Stimulated activated CD8-positive, alpha-beta memory T cell treated with anti-CD3 and anti-CD28 coated beads, Interleukin-15, amount 100 ng/mL, for 1 hour (primary cell): ENCODE measurements at regions not wholly inside any gene's neighbourhood (a gene's known extent, or its start where the extent isn't known, plus 50 kb on each side); places are given as distances from the start of the nearest gene placed in this dataset.
"Not testable (repeated sequence)": the region's sequence is repeated elsewhere in the genome, so short reads cannot be mapped to it uniquely, and the experiment has no call there.

Experiments
- DNase-seq: peaks from one replicate; pipeline ENCODE4 v3.0.0-alpha.2; 2020; ENCODE audit warnings: low read depth

GRCh38 chr5:102617191-102618187, 118.7 kb upstream of the SLCO6A1 start:
- no peak for DNase-seq

DNA sequence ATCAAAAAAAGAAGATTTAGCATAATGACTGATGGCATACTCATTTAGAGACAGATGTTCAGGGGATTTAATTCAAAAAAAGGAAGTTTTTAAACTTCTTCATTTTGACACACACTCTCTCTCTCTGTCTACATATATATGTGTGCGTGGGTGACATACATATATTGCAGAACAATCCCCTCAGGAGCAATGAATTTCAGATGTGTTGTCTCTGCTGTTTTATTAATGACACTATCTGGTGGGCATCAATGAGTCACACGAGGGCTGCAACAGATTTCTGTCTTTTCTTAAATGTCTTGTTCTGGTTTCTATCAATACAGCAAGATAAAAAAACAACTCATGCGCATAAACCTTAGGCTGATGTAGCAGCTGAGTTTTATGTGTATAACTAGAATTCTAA, 123.5 kb upstream of the SLCO6A1 start:
- DNase-seq: no peak

DNA sequence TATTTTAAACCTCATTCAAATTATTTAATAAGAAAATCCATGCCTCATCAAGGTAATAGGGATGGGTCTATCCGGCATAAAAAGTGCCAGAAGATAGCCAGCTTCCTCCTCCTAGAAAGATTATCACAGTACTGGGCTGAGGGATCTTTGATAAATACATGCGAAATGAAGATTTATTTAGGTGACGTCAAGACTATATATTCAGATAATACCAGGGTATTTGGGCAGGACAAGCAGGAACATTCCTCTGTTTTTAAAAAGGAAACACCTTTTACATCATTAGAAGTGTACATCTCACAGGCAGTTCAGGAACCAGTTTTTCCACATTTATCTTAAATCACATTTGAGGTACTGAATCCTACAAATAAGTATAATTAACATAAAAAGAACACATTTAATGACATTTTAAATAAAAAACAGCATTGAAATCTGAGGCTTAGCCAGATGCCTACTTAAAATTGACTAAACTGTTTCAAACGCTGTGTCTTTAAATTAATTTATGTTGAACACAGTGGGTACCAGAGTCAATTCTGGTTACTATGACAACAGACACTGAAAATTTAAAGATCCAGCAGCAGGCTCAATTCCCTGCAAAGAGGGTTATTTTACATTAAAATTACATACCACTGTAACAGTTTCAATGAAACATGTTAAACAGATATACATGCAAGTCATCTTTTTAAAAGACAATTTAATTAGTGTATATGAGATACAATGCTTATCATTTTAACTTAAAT, 124.7 kb upstream of the SLCO6A1 start:
- no peak for DNase-seq

DNA sequence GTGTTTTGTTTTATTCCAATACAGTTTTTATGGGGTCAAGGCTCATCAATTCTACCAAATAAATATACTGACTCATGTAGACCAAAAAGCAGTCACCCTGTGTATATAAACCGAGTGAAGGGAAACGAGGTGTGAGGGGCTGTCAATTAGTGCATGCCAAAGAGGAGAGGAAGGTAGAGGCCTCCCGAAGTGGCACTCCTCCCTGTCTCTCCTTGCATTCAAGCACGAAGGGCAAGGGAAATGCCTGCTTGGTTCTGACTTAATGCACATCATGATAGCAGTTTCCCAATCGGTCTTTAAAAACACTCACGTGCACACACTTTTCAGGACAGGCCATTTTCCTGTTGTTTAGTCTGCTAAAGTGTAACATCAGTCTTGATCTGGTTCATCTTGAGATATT, 125.6 kb upstream of the SLCO6A1 start:
- DNase-seq: no peak

- DNase-seq: no peak
These were observed 126.7 kb upstream of the SLCO6A1 start for GRCh38 chr5:102625468-102625867.

DNA sequence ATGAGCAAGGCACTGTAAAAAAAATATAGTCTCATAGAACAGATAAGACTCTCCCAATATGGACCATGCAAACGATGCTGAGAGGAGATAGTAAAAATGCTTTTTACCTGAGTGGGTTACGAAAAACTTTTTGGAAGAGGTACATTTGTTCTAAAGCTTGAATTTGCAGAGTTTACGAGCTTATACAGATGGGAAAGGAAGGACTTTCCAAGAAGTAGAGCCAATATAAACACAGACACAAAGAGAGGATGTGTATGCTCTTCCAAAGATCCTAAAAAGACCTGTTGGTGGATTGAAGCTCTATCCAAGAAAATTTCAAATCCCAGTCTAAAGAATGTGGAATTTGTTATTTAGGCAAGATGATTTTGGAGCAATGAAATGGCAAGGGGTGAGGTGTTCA, 127.1 kb upstream of the SLCO6A1 start:
- DNase-seq: no peak

- no peak for DNase-seq
These were observed 127.8 kb upstream of the PAM start for GRCh38 chr5:102627315-102627714.

DNA sequence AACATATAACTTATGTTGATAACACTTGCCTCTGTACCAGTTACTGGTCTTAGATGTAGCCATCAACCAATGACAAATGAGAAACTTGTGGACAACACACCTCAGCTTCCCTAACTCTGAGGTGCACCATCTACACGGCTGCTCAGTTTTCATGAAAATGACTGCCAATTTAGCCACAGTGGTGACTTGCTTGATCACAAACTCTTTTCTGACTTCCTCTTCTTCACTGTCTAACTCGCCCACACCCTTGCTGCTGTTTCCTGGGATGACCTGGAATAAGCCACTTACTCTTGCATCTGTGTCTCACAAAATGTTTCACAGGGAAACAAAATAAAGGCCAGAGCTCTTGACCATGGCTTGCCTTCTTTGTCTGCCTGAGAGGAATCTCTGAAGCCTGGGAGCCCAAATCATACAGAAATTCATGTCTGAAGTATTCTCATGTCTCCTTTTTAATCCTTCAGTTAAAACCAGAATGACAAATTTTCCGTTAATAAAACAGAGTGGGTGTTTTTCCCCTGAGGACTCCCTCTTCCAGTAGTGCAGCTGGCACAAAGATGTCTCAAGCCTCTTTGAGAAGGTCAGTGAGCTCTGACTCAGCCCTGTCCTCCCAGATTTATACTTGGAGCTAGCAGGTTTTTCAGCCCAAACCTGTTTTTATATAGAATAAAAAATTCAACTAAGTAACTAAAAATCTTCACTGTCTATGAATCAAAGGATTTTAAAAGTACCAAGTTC, 126.5 kb upstream of the PAM start:
- no peak for DNase-seq

- no peak for DNase-seq
These were observed 125.1 kb upstream of the PAM start for GRCh38 chr5:102629827-102630605.

DNA sequence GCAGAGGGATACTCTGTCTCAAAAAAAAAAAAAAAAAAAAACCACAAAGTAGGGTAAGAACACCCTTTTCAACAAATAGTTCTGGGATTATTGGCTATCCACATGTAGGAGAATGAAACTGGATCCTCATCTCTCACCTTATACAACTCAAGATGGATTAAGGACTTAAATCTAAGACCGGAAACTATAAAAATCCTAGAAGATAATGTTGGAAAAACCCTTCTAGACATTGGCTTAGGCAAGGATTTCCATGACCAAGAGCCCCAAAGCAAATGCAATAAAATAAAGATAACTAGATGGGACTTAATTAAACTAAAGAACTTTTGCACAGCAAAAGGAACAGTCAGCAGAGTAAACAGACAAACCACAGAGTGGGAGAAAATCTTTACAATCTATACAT, 119.7 kb upstream of the PAM start:
- DNase-seq: not testable (repeated sequence)

DNA sequence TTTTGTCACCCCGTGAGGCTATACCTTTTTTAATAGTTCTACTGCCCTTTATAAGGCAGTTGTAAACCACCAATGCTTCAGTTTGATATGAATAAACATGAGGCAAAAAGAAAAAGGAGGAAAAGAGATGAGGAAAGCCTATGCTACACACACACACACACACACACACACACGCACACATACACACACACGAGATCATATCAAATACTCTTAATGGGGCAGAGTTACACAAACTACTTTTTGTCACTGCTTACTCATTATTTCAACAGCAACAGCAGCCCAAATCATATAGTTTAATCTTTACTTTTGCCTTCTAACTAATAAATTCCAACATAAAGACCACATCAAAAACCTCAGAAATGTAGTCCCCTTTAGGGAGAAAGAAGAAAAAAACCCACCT, 116.8 kb upstream of the PAM start:
- no peak for DNase-seq

GRCh38 chr5:102638912-102639652, 116.0 kb upstream of the PAM start:
- DNase-seq: no peak

DNA sequence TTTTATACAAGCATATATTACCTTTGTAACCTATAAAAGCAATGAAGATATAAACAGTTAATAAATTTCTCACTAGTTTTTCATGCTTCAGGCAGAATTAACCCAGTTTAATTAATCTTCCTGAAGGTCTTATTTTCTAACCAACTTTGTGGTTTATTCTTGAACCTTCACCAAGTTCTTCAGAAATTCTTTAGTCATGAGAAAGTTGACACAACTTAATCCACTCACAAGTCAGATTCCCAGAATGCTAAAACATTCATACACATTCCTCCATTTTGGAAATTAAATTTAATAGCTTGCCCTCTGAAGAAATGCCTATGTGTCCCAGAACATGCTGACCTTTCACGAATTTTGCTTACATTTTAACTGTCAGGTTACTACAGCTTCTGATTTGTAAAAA, 105.4 kb upstream of the PAM start:
- no peak for DNase-seq

DNA sequence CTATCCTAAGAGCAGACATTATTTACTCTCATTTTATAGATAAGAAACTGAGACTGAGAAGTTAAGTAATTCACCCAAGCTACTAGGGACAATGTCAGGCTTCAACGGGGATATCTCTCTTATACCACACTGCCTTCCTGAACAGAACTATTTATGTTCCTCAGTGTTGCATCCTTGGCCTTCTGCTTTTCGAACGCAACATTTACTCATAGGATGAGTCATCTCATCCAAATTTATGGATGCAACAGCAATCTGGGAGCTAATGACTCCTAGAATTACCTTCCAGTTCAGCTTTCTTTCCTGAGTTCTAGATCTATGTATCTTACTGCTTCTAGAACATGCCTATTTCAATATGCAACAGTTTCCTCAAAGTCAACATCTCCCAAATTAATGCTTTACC, 103.6 kb upstream of the PAM start:
- DNase-seq: no peak

GRCh38 chr5:102654559-102655349, 100.4 kb upstream of the PAM start:
- no peak for DNase-seq

- no peak for DNase-seq
These were observed 96.0 kb upstream of the PAM start for GRCh38 chr5:102659151-102659550.

- no peak for DNase-seq
These were observed 95.0 kb upstream of the PAM start for GRCh38 chr5:102660111-102660510.

GRCh38 chr5:102663749-102664530, 91.2 kb upstream of the PAM start:
- no peak for DNase-seq

- no peak for DNase-seq
These were observed 90.3 kb upstream of the PAM start for GRCh38 chr5:102664616-102665335.
